GM18867 (cell line): ENCODE measurements at regions not wholly inside any gene's neighbourhood (a gene's known extent, or its start where the extent isn't known, plus 50 kb on each side); places are given as distances from the start of the nearest gene placed in this dataset.

Experiments used
- ATAC-seq: cut with Tn5 transposase; IDR thresholded peaks from one replicate; pipeline ENCODE4 v1.9.1; 2021; ENCODE audit warnings: mild to moderate bottlenecking, moderate library complexity; ENCODE audit not compliant: unreplicated experiment

GRCh38 chr6:21508753-21509152 is 84.8 kb upstream of the SOX4 start:
- no peak for ATAC-seq

GRCh38 chr6:21511891-21512550 is 81.5 kb upstream of the SOX4 start:
- ATAC-seq, result no peak

GRCh38 chr6:21514288-21514687 is 79.3 kb upstream of the SOX4 start:
- no peak for ATAC-seq

GRCh38 chr6:21518317-21518716 is 75.2 kb upstream of the SOX4 start:
- no peak for ATAC-seq

GRCh38 chr6:21519642-21520041 is 73.9 kb upstream of the SOX4 start:
- ATAC-seq, result no peak

GRCh38 chr6:21521276-21521675 is 72.3 kb upstream of the SOX4 start:
- no peak for ATAC-seq

- no peak for ATAC-seq
Observed at GRCh38 chr6:21522143-21522747, 71.3 kb upstream of the SOX4 start.

- ATAC-seq, result no peak
Observed at GRCh38 chr6:21522797-21523456, 70.6 kb upstream of the SOX4 start.

- ATAC-seq, result no peak
Observed at GRCh38 chr6:21523652-21524051, 69.9 kb upstream of the SOX4 start.

- no peak for ATAC-seq
Observed at GRCh38 chr6:21524201-21524600, 69.3 kb upstream of the SOX4 start.

GRCh38 chr6:21526974-21527373 is 66.6 kb upstream of the SOX4 start:
- ATAC-seq, result no peak

- ATAC-seq, result no peak
Observed at GRCh38 chr6:21527731-21528130, 65.8 kb upstream of the SOX4 start.

GRCh38 chr6:21529431-21529830 is 64.1 kb upstream of the SOX4 start:
- ATAC-seq, result no peak

- no peak for ATAC-seq
Observed at GRCh38 chr6:21531393-21531792, 62.2 kb upstream of the SOX4 start.

- no peak for ATAC-seq
Observed at GRCh38 chr6:21533678-21534077, 59.9 kb upstream of the SOX4 start.

GRCh38 chr6:21536280-21536766 is 57.2 kb upstream of the SOX4 start:
- no peak for ATAC-seq

- ATAC-seq, result no peak
Observed at GRCh38 chr6:21537637-21538036, 55.9 kb upstream of the SOX4 start.

- ATAC-seq, result no peak
Observed at GRCh38 chr6:21538186-21538798, 55.3 kb upstream of the SOX4 start.

- ATAC-seq, result no peak
Observed at GRCh38 chr6:21539621-21540100, 53.9 kb upstream of the SOX4 start.
